H1 (cell line): ENCODE measurements at regions not wholly inside any gene's neighbourhood (a gene's known extent, or its start where the extent isn't known, plus 50 kb on each side); places are given as distances from the start of the nearest gene placed in this dataset.

ENCODE experiments used
- EZH2 ChIP-seq: fragments of 200-600 bp; sonication (generic); IDR thresholded peaks from 2 replicates; pipeline ENCODE4 v1.7.1; 2012; ENCODE audit warnings: low read depth, mild to moderate bottlenecking, moderate library complexity, low read length, inconsistent platforms; ENCODE audit not compliant: severe bottlenecking
- KDM4A ChIP-seq: IDR thresholded peaks from one replicate; pipeline ENCODE4 v1.7.1; 2012; ENCODE audit warnings: low read depth, mild to moderate bottlenecking, moderate library complexity, low read length, inconsistent platforms; ENCODE audit not compliant: severe bottlenecking
- MAFK ChIP-seq: IDR thresholded peaks from 2 replicates; pipeline ENCODE4 v1.6.1; 2012; ENCODE audit warnings: low read depth, mild to moderate bottlenecking, improper control_type of control experiment, low read length
- SP2 ChIP-seq: IDR thresholded peaks from 2 replicates; pipeline ENCODE4 v1.6.1; 2012; ENCODE audit warnings: mild to moderate bottlenecking, low read length, inconsistent platforms

DNA sequence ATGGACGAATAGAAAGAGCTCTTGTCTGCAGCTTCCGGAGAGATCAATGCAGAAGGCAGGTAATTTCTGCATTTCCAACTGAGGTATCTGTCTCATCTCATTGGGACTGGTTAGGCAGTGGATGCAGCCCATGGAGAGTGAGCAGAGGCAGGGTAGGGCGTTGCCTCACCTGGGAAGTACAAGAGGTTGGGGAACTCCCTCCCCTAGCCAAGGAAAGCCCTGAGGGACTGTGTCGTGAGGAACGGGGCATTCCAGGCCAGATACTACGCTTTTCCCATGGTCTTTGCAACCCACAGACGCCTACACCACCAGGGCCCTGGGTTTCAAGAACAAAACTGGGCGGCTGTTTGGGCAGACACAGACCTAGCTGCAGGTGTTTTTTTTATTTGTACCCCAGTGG is 186.3 kb downstream of the ETV1 start (continued):
- no peak for TF ChIP-seq KDM4A
- no peak for TF ChIP-seq SP2
- no peak for TF ChIP-seq MAFK
- no peak for TF ChIP-seq EZH2
